Hepatocyte (in vitro differentiated cells): ENCODE measurements at regions not wholly inside any gene's neighbourhood (a gene's known extent, or its start where the extent isn't known, plus 50 kb on each side); places are given as distances from the start of the nearest gene placed in this dataset.

Experiments used
- DNase-seq: peaks from one replicate; pipeline ENCODE4 v3.0.0-alpha.2; 2016; ENCODE audit warnings: low spot score
- H2AFZ ChIP-seq: fragments of 200-600 bp; sonication (generic); 2 replicates; pipeline ENCODE4 v1.6.0; 2016; ENCODE audit warnings: antibody characterized with exemption, mild to moderate bottlenecking
- H3K27ac ChIP-seq: fragments of 200-600 bp; sonication (generic); 2 replicates; pipeline ENCODE4 v1.5.1; 2016; ENCODE audit warnings: mild to moderate bottlenecking
- H3K27me3 ChIP-seq: fragments of 200-600 bp; sonication (generic); 2 replicates; pipeline ENCODE4 v1.6.1; 2016
- H3K36me3 ChIP-seq: fragments of 200-600 bp; sonication (generic); replicated peaks from 2 replicates; pipeline ENCODE4 v1.5.1; 2016; ENCODE audit warnings: low read depth; ENCODE audit not compliant: insufficient read depth
- H3K4me1 ChIP-seq: fragments of 200-600 bp; sonication (generic); 2 replicates; pipeline ENCODE4 v1.5.1; 2016; ENCODE audit warnings: mild to moderate bottlenecking, moderate library complexity; ENCODE audit not compliant: insufficient read depth
- H3K4me2 ChIP-seq: fragments of 200-600 bp; sonication (generic); 2 replicates; pipeline ENCODE4 v1.6.0; 2016
- H3K4me3 ChIP-seq: fragments of 200-600 bp; sonication (generic); 2 replicates; pipeline ENCODE4 v1.5.1; 2016; ENCODE audit warnings: mild to moderate bottlenecking
- H3K79me2 ChIP-seq: fragments of 200-600 bp; sonication (generic); 2 replicates; pipeline ENCODE4 v1.6.0; 2017; ENCODE audit warnings: mild to moderate bottlenecking
- H3K9me2 ChIP-seq: fragments of 200-600 bp; sonication (generic); replicated peaks from 2 replicates; pipeline ENCODE4 v1.6.0; 2017; ENCODE audit warnings: mild to moderate bottlenecking; ENCODE audit not compliant: insufficient read depth
- H3K9me3 ChIP-seq: fragments of 200-600 bp; sonication (generic); 2 replicates; pipeline ENCODE4 v1.5.1; 2016; ENCODE audit warnings: low read depth, mild to moderate bottlenecking
- H4K20me1 ChIP-seq: fragments of 200-600 bp; sonication (generic); 2 replicates; pipeline ENCODE4 v1.6.0; 2016; ENCODE audit warnings: mild to moderate bottlenecking; ENCODE audit not compliant: insufficient read depth, poor library complexity, severe bottlenecking
- CTCF ChIP-seq: fragments of 200-600 bp; sonication (generic); IDR thresholded peaks from 2 replicates; pipeline ENCODE4 v1.5.1; 2016; ENCODE audit warnings: antibody characterized with exemption, mild to moderate bottlenecking; ENCODE audit not compliant: poor library complexity
- EZH2 ChIP-seq: fragments of 200-600 bp; sonication (generic); IDR thresholded peaks from 2 replicates; pipeline ENCODE4 v1.6.1; 2016; ENCODE audit warnings: antibody characterized with exemption, mild to moderate bottlenecking, borderline replicate concordance
- EZH2phosphoT487 ChIP-seq: fragments of 200-600 bp; sonication (generic); IDR thresholded peaks from one replicate; pipeline ENCODE4 v1.6.1; 2018; ENCODE audit warnings: antibody characterized with exemption, mild to moderate bottlenecking, low read depth, moderate library complexity; ENCODE audit not compliant: unreplicated experiment, severe bottlenecking
- WGBS: methylation state at CpG from one replicate; pipeline ENCODE4 v1.1.6; 2016; ENCODE audit warnings: low lambda C conversion rate; ENCODE audit errors: missing lambda C conversion rate; 5-methylcytosine and 5-hydroxymethylcytosine counted together

- Histone ChIP-seq H2AFZ (no peak overlapping the region), H3K36me3 (no peaks in the 10 kb centered on the region), H3K79me2 (no peaks in the 10 kb centered on the region), H3K4me2 (no peak overlapping the region), H3K4me3 (no peak overlapping the region), H4K20me1 (no peaks in the 10 kb centered on the region), H3K4me1 (no peaks in the 10 kb centered on the region), H3K27me3 (no peaks in the 10 kb centered on the region), H3K9me3 (no peaks in the 10 kb centered on the region), H3K9me2 (no peaks in the 10 kb centered on the region), H3K27ac (no peak overlapping the region)
- peak; percentile 72 for DNase-seq
- TF ChIP-seq EZH2phosphoT487 (no peak), CTCF (peak; percentile 63), EZH2 (no peak)
- 7% methylated on average over 2 of the region's 2 CpGs for WGBS
Measured at GRCh38 chrX:118254611-118255010, 91.3 kb upstream of the WDR44 start.

GRCh38 chrX:118255921-118256320 is 90.0 kb upstream of the WDR44 start:
- H3K27ac ChIP-seq = no peak overlapping the region
- DNase-seq = no peak

GRCh38 chrX:118257781-118258180 is 88.1 kb upstream of the WDR44 start:
- Histone ChIP-seq H3K27ac (no peak overlapping the region), H3K9me2 (no peaks in the 10 kb centered on the region), H3K27me3 (no peaks in the 10 kb centered on the region), H3K9me3 (no peaks in the 10 kb centered on the region), H3K4me1 (no peaks in the 10 kb centered on the region), H3K4me2 (no peak overlapping the region), H4K20me1 (no peaks in the 10 kb centered on the region), H3K79me2 (no peaks in the 10 kb centered on the region), H2AFZ (no peak overlapping the region), H3K36me3 (no peaks in the 10 kb centered on the region), H3K4me3 (no peak overlapping the region)
- 64% methylated on average over 4 of the region's 4 CpGs for WGBS
- DNase-seq = no peak
- TF ChIP-seq EZH2 (no peak), EZH2phosphoT487 (no peak), CTCF (no peak)

More at GRCh38 chrX:118255921-118256320, 90.0 kb upstream of the WDR44 start:
- Histone ChIP-seq H3K36me3 (no peaks in the 10 kb centered on the region), H3K9me2 (no peaks in the 10 kb centered on the region), H3K4me1 (no peaks in the 10 kb centered on the region), H3K27me3 (no peaks in the 10 kb centered on the region), H2AFZ (no peak overlapping the region), H3K79me2 (no peaks in the 10 kb centered on the region), H3K9me3 (no peaks in the 10 kb centered on the region), H3K4me3 (no peak overlapping the region), H4K20me1 (no peaks in the 10 kb centered on the region), H3K4me2 (no peak overlapping the region)
- no peak for TF ChIP-seq EZH2phosphoT487
- TF ChIP-seq CTCF = no peak
- TF ChIP-seq EZH2 = no peak

- H3K79me2 ChIP-seq = no peaks in the 10 kb centered on the region
- no peaks in the 10 kb centered on the region for H3K9me3 ChIP-seq
- TF ChIP-seq EZH2phosphoT487 (no peak), EZH2 (no peak), CTCF (no peak)
- H2AFZ ChIP-seq = no peak overlapping the region
- H4K20me1 ChIP-seq = no peaks in the 10 kb centered on the region
- WGBS = 85% methylated on average over 1 of the region's 1 CpG
- no peaks in the 10 kb centered on the region for H3K9me2 ChIP-seq
- no peaks in the 10 kb centered on the region for H3K36me3 ChIP-seq
- no peak overlapping the region for H3K27ac ChIP-seq
- no peak overlapping the region for H3K4me3 ChIP-seq
- DNase-seq = no peak
- H3K27me3 ChIP-seq = no peaks in the 10 kb centered on the region
- H3K4me1 ChIP-seq = no peaks in the 10 kb centered on the region
- no peak overlapping the region for H3K4me2 ChIP-seq
Measured at GRCh38 chrX:118259213-118259612, 86.7 kb upstream of the WDR44 start.
